ENCODE measurements at regions not wholly inside any gene's neighbourhood (a gene's known extent, or its start where the extent isn't known, plus 50 kb on each side); places are given as distances from the start of the nearest gene placed in this dataset.

GRCh38 chr21:23218667-23219066 lies 2220.5 kb downstream of the NCAM2 start:
- TF ChIP-seq TAF1 (IDR thresholded peaks at IDR 0.05; ENCODE audit: low read depth) (no peak), REST (IDR thresholded peaks at IDR 0.05; ENCODE audit: borderline replicate concordance) (no peak), RAD21 (conservative IDR thresholded peaks at IDR 0.05) (no peak), POLR2AphosphoS5 (IDR thresholded peaks at IDR 0.05) (no peak), EP300 (conservative IDR thresholded peaks at IDR 0.05; ENCODE audit: poor library complexity, severe bottlenecking) (no peak), EZH2 (IDR thresholded peaks at IDR 0.05; ENCODE audit: borderline replicate concordance, insufficient read depth, low read length, poor library complexity, severe bottlenecking) (no peak), MXI1 (conservative IDR thresholded peaks at IDR 0.05; ENCODE audit: poor library complexity, severe bottlenecking) (no peak), CTCF (IDR thresholded peaks at IDR 0.05; ENCODE audit: poor library complexity, severe bottlenecking) (no peak), SMC3 (conservative IDR thresholded peaks at IDR 0.05; ENCODE audit: poor library complexity) (no peak)
- Histone ChIP-seq H3K4me2 (ENCODE audit: low read length) (no peak overlapping the region), H2AFZ (ENCODE audit: low read depth, low read length) (no peak overlapping the region), H3K9ac (ENCODE audit: low read length) (no peak overlapping the region), H3F3A (ENCODE audit: insufficient read depth, low read length, poor library complexity, severe bottlenecking) (no peaks in the 10 kb centered on the region), H3K9me3 (ENCODE audit: low read length) (no peaks in the 10 kb centered on the region), H3K4me3 (ENCODE audit: low read length) (no peak overlapping the region), H3K27ac (ENCODE audit: low read length) (no peak overlapping the region), H4K20me1 (ENCODE audit: insufficient read depth) (no peaks in the 10 kb centered on the region), H3K9me2 (ENCODE audit: insufficient read depth, low read length) (no peaks in the 10 kb centered on the region), H3K79me2 (replicated peaks; ENCODE audit: insufficient read depth, low read length) (no peaks in the 10 kb centered on the region), H3K27me3 (ENCODE audit: insufficient read depth, low read depth, low read length) (no peaks in the 10 kb centered on the region), H3K36me3 (ENCODE audit: insufficient read depth, low read length) (no peaks in the 10 kb centered on the region)

GRCh38 chr21:23217597-23217996 lies 2219.4 kb downstream of the NCAM2 start:
- Histone ChIP-seq H3K79me2 (replicated peaks; ENCODE audit: insufficient read depth, low read length) (no peaks in the 10 kb centered on the region), H3K36me3 (ENCODE audit: insufficient read depth, low read length) (no peaks in the 10 kb centered on the region), H3K9ac (ENCODE audit: low read length) (no peak overlapping the region), H3K9me2 (ENCODE audit: insufficient read depth, low read length) (no peaks in the 10 kb centered on the region), H3K4me2 (ENCODE audit: low read length) (no peak overlapping the region), H3K9me3 (ENCODE audit: low read length) (no peaks in the 10 kb centered on the region), H3F3A (ENCODE audit: insufficient read depth, low read length, poor library complexity, severe bottlenecking) (no peaks in the 10 kb centered on the region), H3K27ac (ENCODE audit: low read length) (no peak overlapping the region), H4K20me1 (ENCODE audit: insufficient read depth) (no peaks in the 10 kb centered on the region), H3K27me3 (ENCODE audit: insufficient read depth, low read depth, low read length) (no peaks in the 10 kb centered on the region), H2AFZ (ENCODE audit: low read depth, low read length) (no peak overlapping the region), H3K4me3 (ENCODE audit: low read length) (no peak overlapping the region)
- no peak for TF ChIP-seq POLR2AphosphoS5 (IDR thresholded peaks at IDR 0.05)
- no peak for TF ChIP-seq RAD21 (conservative IDR thresholded peaks at IDR 0.05)

- Histone ChIP-seq H2AFZ (ENCODE audit: low read depth, low read length) (no peak overlapping the region), H3K4me2 (ENCODE audit: low read length) (no peak overlapping the region), H3K9me3 (ENCODE audit: low read length) (no peaks in the 10 kb centered on the region), H3K27me3 (ENCODE audit: insufficient read depth, low read depth, low read length) (no peaks in the 10 kb centered on the region), H3K27ac (ENCODE audit: low read length) (no peak overlapping the region), H3K4me3 (ENCODE audit: low read length) (no peak overlapping the region), H3K9ac (ENCODE audit: low read length) (no peak overlapping the region), H3F3A (ENCODE audit: insufficient read depth, low read length, poor library complexity, severe bottlenecking) (no peaks in the 10 kb centered on the region), H3K79me2 (replicated peaks; ENCODE audit: insufficient read depth, low read length) (no peaks in the 10 kb centered on the region), H3K36me3 (ENCODE audit: insufficient read depth, low read length) (no peaks in the 10 kb centered on the region), H4K20me1 (ENCODE audit: insufficient read depth) (no peaks in the 10 kb centered on the region), H3K9me2 (ENCODE audit: insufficient read depth, low read length) (no peaks in the 10 kb centered on the region)
- no peak for TF ChIP-seq RAD21 (conservative IDR thresholded peaks at IDR 0.05)
- TF ChIP-seq REST (IDR thresholded peaks at IDR 0.05; ENCODE audit: borderline replicate concordance) = no peak
- no peak for TF ChIP-seq POLR2AphosphoS5 (IDR thresholded peaks at IDR 0.05)
- no peak for TF ChIP-seq SMC3 (conservative IDR thresholded peaks at IDR 0.05; ENCODE audit: poor library complexity)
- no peak for TF ChIP-seq CTCF (IDR thresholded peaks at IDR 0.05; ENCODE audit: poor library complexity, severe bottlenecking)
- no peak for TF ChIP-seq TAF1 (IDR thresholded peaks at IDR 0.05; ENCODE audit: low read depth)
- TF ChIP-seq MXI1 (conservative IDR thresholded peaks at IDR 0.05; ENCODE audit: poor library complexity, severe bottlenecking) = no peak
- TF ChIP-seq EP300 (conservative IDR thresholded peaks at IDR 0.05; ENCODE audit: poor library complexity, severe bottlenecking) = no peak
- no peak for TF ChIP-seq EZH2 (IDR thresholded peaks at IDR 0.05; ENCODE audit: borderline replicate concordance, insufficient read depth, low read length, poor library complexity, severe bottlenecking)
Measured at GRCh38 chr21:23215261-23215660, 2217.1 kb downstream of the NCAM2 start.

Data from neural cell (in vitro differentiated cells).